ENCODE measurements at regions not wholly inside any gene's neighbourhood (a gene's known extent, or its start where the extent isn't known, plus 50 kb on each side); places are given as distances from the start of the nearest gene placed in this dataset.
"Not testable (repeated sequence)": the region's sequence is repeated elsewhere in the genome, so short reads cannot be mapped to it uniquely, and the experiment has no call there.

GRCh38 chr9:65426231-65426630 is 141.2 kb upstream of the FOXD4L5 start:
- H3K4me3 ChIP-seq (ENCODE audit: low read depth, low read length), result no peak overlapping the region
- DNase-seq (ENCODE audit: low read depth), result no peak
- TF ChIP-seq CTCF (IDR thresholded peaks at IDR 0.05; ENCODE audit: insufficient read depth, low read depth, low read length, missing control alignments), result no peak

DNA sequence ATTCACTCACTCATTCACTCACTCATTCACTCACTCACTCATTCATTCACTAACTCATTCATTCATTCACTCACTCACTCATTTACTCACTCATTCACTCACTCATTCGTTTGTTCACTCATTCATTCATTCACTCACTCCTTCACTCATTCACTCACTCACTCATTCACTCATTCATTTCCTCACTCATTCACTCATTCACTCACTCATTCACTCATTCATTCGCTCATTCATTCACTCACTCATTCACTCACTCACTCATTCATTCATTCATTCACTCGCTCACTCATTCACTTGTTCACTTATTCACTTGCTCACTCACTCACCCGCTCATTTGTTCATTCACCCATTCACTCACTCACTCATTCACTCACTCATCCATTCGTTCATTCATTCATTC is 140.2 kb upstream of the FOXD4L5 start:
- not testable (repeated sequence) for DNase-seq (ENCODE audit: low read depth); H3K4me3 ChIP-seq (ENCODE audit: low read depth, low read length)

DNA sequence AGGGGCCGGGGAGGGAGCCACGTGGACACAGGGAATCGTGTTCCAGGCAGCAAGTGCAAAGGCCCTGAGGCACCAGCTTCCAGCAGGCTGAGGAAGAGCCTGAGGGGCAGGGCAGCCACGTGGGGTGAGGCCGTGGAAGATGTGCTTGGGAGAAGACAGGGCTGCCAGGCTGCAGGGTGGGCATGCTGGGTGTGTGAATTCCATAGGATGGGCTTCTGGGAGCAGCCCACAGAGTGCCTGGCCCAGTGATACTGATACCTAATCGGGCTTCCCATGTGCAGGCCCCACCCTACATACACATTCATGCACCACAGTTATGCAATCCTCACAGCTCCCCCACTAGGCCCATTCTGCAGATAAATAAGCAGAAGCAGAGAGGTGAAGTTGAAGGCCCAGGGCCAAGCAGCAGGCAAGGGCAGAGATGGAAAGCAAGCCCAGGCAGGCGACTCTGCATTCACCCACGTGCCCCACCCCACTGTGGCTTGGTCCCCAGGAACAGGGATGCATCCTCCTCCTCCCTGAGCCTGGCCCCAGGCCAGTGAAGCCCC is 139.5 kb upstream of the FOXD4L5 start:
- DNase-seq (ENCODE audit: low read depth); H3K4me3 ChIP-seq (ENCODE audit: low read depth, low read length): not testable (repeated sequence)

DNA sequence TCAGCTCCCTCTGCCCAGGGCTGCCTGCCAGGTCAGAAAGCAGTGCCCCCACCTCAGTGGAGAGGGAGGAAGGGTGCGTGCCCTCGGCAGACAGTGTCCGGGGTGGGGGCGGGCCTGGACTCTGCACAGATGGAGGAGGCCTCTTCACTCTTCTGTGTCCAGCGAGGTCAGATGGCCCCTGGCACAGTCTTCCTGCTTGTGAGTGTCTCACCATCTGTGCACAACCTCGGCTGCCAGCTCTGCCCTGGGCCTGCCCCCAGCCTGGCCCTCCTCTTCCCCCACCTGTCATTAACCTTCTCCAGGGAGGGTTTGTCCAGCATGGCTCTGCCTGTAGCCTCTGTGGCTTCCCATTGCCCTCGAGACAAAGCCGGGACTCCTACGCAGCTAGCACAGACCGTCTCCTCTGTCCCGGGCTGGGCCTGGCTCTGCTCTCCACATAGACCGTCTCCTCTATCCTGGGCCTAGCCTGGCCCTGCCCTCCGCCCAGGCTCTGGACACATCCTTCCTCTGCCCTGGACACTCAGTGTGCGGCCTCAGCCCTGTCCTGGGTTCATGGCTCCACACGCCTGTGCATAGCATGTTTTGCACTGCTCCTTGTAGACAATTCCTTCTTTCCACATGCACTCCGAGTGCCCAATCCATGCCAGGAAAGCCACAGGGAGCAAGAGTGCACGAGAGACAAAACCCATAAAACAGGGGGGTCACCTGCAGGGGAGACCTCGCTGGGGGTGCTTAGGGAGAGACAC is 138.9 kb upstream of the FOXD4L5 start:
- not testable (repeated sequence) for H3K4me3 ChIP-seq (ENCODE audit: low read depth, low read length); DNase-seq (ENCODE audit: low read depth)

- not testable (repeated sequence) for DNase-seq (ENCODE audit: low read depth); H3K4me3 ChIP-seq (ENCODE audit: low read depth, low read length)
These were observed 138.1 kb upstream of the FOXD4L5 start for GRCh38 chr9:65422966-65423690.

DNA sequence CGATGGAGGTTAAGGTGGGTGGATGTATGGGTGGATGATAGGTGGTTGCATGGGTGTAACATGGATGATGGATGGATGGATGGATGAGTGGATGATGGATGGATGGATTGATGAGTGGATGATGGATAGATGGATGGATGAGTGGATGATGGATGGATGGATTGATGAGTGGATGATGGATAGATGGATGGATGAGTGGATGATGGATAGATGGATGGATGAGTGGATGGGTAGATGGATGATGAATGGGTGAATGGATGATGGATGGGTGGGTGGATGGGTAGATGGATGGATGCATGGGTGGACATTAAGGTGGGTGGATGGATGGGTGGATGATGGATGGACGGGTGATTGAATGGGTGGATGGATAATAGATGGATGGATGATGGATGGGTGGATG is 136.5 kb upstream of the FOXD4L5 start:
- DNase-seq (ENCODE audit: low read depth); H3K4me3 ChIP-seq (ENCODE audit: low read depth, low read length): not testable (repeated sequence)

DNA sequence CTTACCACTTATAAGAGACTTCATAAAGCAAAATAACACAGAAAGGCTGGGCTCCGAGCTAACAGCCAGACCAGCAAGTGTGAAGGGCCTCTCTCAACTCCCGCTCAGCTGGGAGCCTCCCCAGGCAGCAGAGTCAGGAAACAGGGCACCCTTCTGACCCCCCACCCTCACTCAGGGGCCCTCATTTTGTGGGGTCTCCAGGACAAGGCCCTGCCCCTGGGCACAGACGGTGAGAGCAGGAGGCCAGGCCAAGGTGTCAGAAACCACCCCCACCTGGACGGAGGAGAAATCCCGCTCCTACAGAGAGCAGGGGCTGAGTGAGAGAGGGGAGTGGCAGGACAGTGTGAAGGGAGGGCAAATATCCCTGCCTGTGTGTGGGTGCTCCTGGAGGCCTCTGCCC is 135.8 kb upstream of the FOXD4L5 start:
- no peak for TF ChIP-seq CTCF (IDR thresholded peaks at IDR 0.05; ENCODE audit: insufficient read depth, low read depth, low read length, missing control alignments)
- DNase-seq (ENCODE audit: low read depth), result no peak
- no peak overlapping the region for H3K4me3 ChIP-seq (ENCODE audit: low read depth, low read length)

GRCh38 chr9:65418966-65419365 is 134.0 kb upstream of the FOXD4L5 start:
- DNase-seq (ENCODE audit: low read depth); H3K4me3 ChIP-seq (ENCODE audit: low read depth, low read length): not testable (repeated sequence)

DNA sequence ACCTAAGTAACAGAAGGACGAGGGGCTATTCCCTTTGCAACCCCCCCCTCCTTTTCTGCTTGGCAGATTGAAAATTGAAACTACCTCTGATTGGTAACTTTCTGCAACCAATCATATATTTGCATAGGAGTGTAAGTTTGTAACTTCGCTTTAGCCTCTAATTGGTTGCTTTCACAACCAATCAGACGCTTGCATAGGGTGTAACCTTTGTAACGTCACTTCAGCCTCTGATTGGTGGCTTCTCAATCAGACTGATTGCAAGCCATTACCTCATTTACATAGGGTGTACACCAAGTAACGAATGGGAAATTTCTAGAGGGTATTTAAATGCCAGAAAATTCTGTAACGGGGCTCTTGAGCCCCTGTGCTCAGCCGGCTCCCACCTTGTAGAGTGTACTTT is 131.9 kb upstream of the FOXD4L5 start:
- not testable (repeated sequence) for H3K4me3 ChIP-seq (ENCODE audit: low read depth, low read length)

GRCh38 chr9:65414249-65414648 is 129.2 kb upstream of the FOXD4L5 start:
- H3K4me3 ChIP-seq (ENCODE audit: low read depth, low read length); DNase-seq (ENCODE audit: low read depth): not testable (repeated sequence)

More for the DNA sequence above, 131.9 kb upstream of the FOXD4L5 start:
- not testable (repeated sequence) for DNase-seq (ENCODE audit: low read depth)

GRCh38 chr9:65413371-65413770 is 128.4 kb upstream of the FOXD4L5 start:
- H3K4me3 ChIP-seq (ENCODE audit: low read depth, low read length); DNase-seq (ENCODE audit: low read depth): not testable (repeated sequence)

- no peak for DNase-seq (ENCODE audit: low read depth)
- no peak for TF ChIP-seq CTCF (IDR thresholded peaks at IDR 0.05; ENCODE audit: insufficient read depth, low read depth, low read length, missing control alignments)
- H3K4me3 ChIP-seq (ENCODE audit: low read depth, low read length), result no peak overlapping the region
These were observed 126.9 kb upstream of the FOXD4L5 start for GRCh38 chr9:65411901-65412300.
